ENCODE measurements at regions not wholly inside any gene's neighbourhood (a gene's known extent, or its start where the extent isn't known, plus 50 kb on each side); places are given as distances from the start of the nearest gene placed in this dataset.

GRCh38 chr6:140563728-140564127, 1189.3 kb upstream of the CITED2 start:
- TF ChIP-seq POLR2A (IDR thresholded peaks at IDR 0.05) (no peak), CTCF (IDR thresholded peaks at IDR 0.05) (no peak)
